K562 (cell line): ENCODE measurements at regions not wholly inside any gene's neighbourhood (a gene's known extent, or its start where the extent isn't known, plus 50 kb on each side); places are given as distances from the start of the nearest gene placed in this dataset.

Source experiments
- ATAC-seq: fragments of 200-7000 bp; cut with Tn5 transposase; 3 replicates; pipeline ENCODE4 v1.9.1; 2020; ENCODE audit warnings: moderate library complexity
- BruUV-seq: library from RNA; stranded (reverse); fragments of 400-500 nt; replicated peaks from 2 replicates; lab custom pipeline; 2021; lab: Mats Ljungman, UMichigan
- CTCF ChIA-PET: fragments of 300-600 bp; formaldehyde crosslinking; extraction: SDS; loops from one replicate; lab custom pipeline; 2021; ENCODE audit warnings: low intra/inter-chr PET ratio; lab: Yijun Ruan, JAX
- POLR2A ChIA-PET: fragments of 300-600, 350-650 bp; sonication (Branson Sonifier 250); formaldehyde crosslinking; extraction: SDS; loops from one replicate; lab custom pipeline; 2021; ENCODE audit warnings: antibody characterized with exemption, inconsistent platforms; lab: Yijun Ruan, JAX
- DNase-seq, 4 experiments: peaks; one replicate each; pipeline versions ENCODE4 v3.0.0 to v3.0.0-alpha.2; 2011 to 2018; ENCODE audit warnings: low spot score in 3 of 4, mixed read lengths in 3 of 4; ENCODE audit errors: extremely low read depth in 1 of 4
- FAIRE-seq: peaks from 2 replicates; lab custom pipeline; 2011; peaks lifted over from hg19 to GRCh38; lab: Jason Lieb, UNC
- H2AFZ ChIP-seq: 2 replicates; pipeline ENCODE4 v1.6.0; 2011; ENCODE audit warnings: low read depth, low read length, control low read depth, inconsistent platforms
- H3K27ac ChIP-seq: fragments of 200-600 bp; 3 replicates; pipeline ENCODE4 v1.8.0; 2011; ENCODE audit warnings: low read depth, mild to moderate bottlenecking, control low read depth, inconsistent platforms, low read length, moderate library complexity, mixed read lengths; ENCODE audit errors: extremely low read depth
- H3K27me3 ChIP-seq, 2 experiments: fragments of 300-600 bp in 1 of 2; 2 replicates in 1 of 2; 3 replicates in 1 of 2; pipeline versions ENCODE4 v1.6.0 to v1.8.0; 2011; ENCODE audit warnings: inconsistent platforms in 2 of 2, low read length in 2 of 2, mild to moderate bottlenecking in 1 of 2, mixed read lengths in 1 of 2, moderate library complexity in 1 of 2; ENCODE audit not compliant: control insufficient read depth in 2 of 2, insufficient read depth in 2 of 2
- H3K36me3 ChIP-seq: fragments of 300-600 bp; 3 replicates; pipeline ENCODE4 v1.8.0; 2011; ENCODE audit warnings: mild to moderate bottlenecking, low read length, inconsistent platforms; ENCODE audit not compliant: control insufficient read depth, insufficient read depth
- H3K4me1 ChIP-seq, 2 experiments: fragments of 200-600 bp in 1 of 2; replicated peaks in 1 of 2; 2 replicates in 1 of 2; 3 replicates in 1 of 2; pipeline versions ENCODE4 v1.5.1 to v1.8.0; 2011; ENCODE audit warnings: inconsistent platforms in 2 of 2, low read length in 2 of 2, mild to moderate bottlenecking in 1 of 2, mixed read lengths in 1 of 2, moderate library complexity in 1 of 2; ENCODE audit not compliant: control insufficient read depth in 2 of 2, insufficient read depth in 2 of 2
- H3K4me2 ChIP-seq: 2 replicates; pipeline ENCODE4 v1.6.1; 2011; ENCODE audit warnings: low read length, control low read depth, inconsistent platforms, mixed read lengths; ENCODE audit not compliant: insufficient read depth
- H3K4me3 ChIP-seq: fragments of 200-600 bp; sonication (generic), shearing (Covaris generic); 2 replicates; pipeline ENCODE4 v1.5.1; 2016; ENCODE audit warnings: control low read depth, inconsistent platforms
- H3K79me2 ChIP-seq: fragments of 200-600 bp; 3 replicates; pipeline ENCODE4 v1.8.0; 2011; ENCODE audit warnings: low read length, inconsistent platforms; ENCODE audit not compliant: control insufficient read depth, insufficient read depth
- H3K9ac ChIP-seq, 2 experiments: 2 replicates each; pipeline versions ENCODE4 v1.6.0 to v1.6.1; 2011; ENCODE audit warnings: low read depth in 2 of 2, low read length in 2 of 2, control low read depth in 1 of 2, inconsistent platforms in 1 of 2, mild to moderate bottlenecking in 1 of 2, mixed read lengths in 1 of 2; ENCODE audit not compliant: insufficient read depth in 1 of 2
- H3K9me1 ChIP-seq: one replicate; pipeline ENCODE4 v1.6.0; 2011; ENCODE audit warnings: inconsistent platforms, mild to moderate bottlenecking, low read length, moderate library complexity; ENCODE audit not compliant: control insufficient read depth, insufficient read depth
- H3K9me3 ChIP-seq: replicated peaks from 2 replicates; pipeline ENCODE4 v1.5.1; 2011; ENCODE audit warnings: low read depth, low read length, inconsistent platforms; ENCODE audit not compliant: control insufficient read depth, insufficient read depth
- H4K20me1 ChIP-seq: replicated peaks from 2 replicates; pipeline ENCODE4 v1.6.1; 2011; ENCODE audit warnings: low read length, inconsistent platforms, mixed read lengths; ENCODE audit not compliant: control insufficient read depth, insufficient read depth
- NR2C1 ChIP-seq, 2 experiments: fragments of 450-650 bp; IDR thresholded peaks; 2 replicates each; pipeline ENCODE4 v1.6.1; 2017; ENCODE audit warnings: mild to moderate bottlenecking in 2 of 2, antibody characterized with exemption in 1 of 2, inconsistent platforms in 1 of 2, missing compliant biosample characterization in 1 of 2, missing genetic modification characterization in 1 of 2
- ZNF253 ChIP-seq: fragments of 250-450 bp; sonication (Bioruptor Pico); conservative IDR thresholded peaks from 2 replicates; pipeline ENCODE4 v1.6.1; 2021; ENCODE audit warnings: mild to moderate bottlenecking
- WGBS: fragments of 100-300 bp; shearing (Covaris generic); methylation state at CpG from one replicate; pipeline ENCODE4 v1.1.6; 2016; ENCODE audit warnings: low coverage, mixed read lengths; ENCODE audit not compliant: insufficient coverage; ENCODE audit errors: missing lambda C conversion rate; 5-methylcytosine and 5-hydroxymethylcytosine counted together
- in situ Hi-C: fragments of 300-500 bp; cut with MboI; formaldehyde crosslinking; loops from 4 replicates; pipeline ENCODE4 v1.15.0; 2018; ENCODE audit warnings: inconsistent platforms, mixed read lengths
- intact Hi-C: fragments of 100-400 bp; cut with micrococcal nuclease; formaldehyde crosslinking; loops from 2 replicates; pipeline ENCODE4 v1.14.2; 2022
- TF ChIP-seq, protein P1 (sequence below): fragments of 250-450 bp; sonication (Bioruptor Pico); IDR thresholded peaks from 2 replicates; pipeline ENCODE4 v1.5.0; 2021; ENCODE audit warnings: mild to moderate bottlenecking, moderate library complexity
- TF ChIP-seq, protein P2 (sequence below): fragments of 250-450 bp; sonication (Bioruptor Pico); IDR thresholded peaks from 2 replicates; pipeline ENCODE4 v1.6.1; 2021; ENCODE audit warnings: mild to moderate bottlenecking

DNA sequence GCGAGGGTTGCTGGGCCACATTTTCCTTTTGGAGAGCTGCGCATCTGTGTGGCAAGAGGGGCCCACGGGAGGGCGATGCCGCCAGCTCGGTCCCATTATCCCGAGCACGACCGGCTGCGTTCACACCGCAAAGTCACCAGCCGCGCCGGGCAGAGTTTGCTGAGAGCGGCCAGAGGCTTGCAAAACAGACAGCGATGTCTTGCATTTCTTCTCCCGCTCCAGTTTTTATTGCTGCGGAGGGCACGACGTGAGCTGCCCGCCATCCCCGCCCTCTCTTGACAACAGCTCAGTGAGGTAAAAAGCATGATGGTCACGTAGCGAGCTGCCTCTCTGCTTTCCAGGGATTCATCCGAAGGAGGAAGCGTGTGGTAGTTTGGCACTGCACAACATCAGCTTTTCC, 102.1 kb upstream of the TENM3 start:
- ATAC-seq (no peak), FAIRE-seq (no peak), DNase-seq (no peak)
- Histone ChIP-seq H3K79me2 (no peaks in the 10 kb centered on the region), H3K9ac (no peak overlapping the region), H3K27ac (no peak overlapping the region), H3K36me3 (no peaks in the 10 kb centered on the region), H3K4me2 (no peak overlapping the region), H3K4me1 (no peaks in the 10 kb centered on the region), H3K9me3 (no peaks in the 10 kb centered on the region), H3K9me1 (no peaks in the 10 kb centered on the region), H3K4me3 (no peak overlapping the region), H4K20me1 (no peaks in the 10 kb centered on the region), H3K27me3 (peaks cover 0 to 23% of the 10 kb centered on the region in 2 experiments; a peak in 2 of 5 replicates), H2AFZ (no peak overlapping the region)
- ChIA-PET CTCF (no interaction called here), POLR2A (no interaction called here)
- no TSS peak for BruUV-seq
- in situ Hi-C loops, result no loop called here
- TF ChIP-seq, protein P1, sequence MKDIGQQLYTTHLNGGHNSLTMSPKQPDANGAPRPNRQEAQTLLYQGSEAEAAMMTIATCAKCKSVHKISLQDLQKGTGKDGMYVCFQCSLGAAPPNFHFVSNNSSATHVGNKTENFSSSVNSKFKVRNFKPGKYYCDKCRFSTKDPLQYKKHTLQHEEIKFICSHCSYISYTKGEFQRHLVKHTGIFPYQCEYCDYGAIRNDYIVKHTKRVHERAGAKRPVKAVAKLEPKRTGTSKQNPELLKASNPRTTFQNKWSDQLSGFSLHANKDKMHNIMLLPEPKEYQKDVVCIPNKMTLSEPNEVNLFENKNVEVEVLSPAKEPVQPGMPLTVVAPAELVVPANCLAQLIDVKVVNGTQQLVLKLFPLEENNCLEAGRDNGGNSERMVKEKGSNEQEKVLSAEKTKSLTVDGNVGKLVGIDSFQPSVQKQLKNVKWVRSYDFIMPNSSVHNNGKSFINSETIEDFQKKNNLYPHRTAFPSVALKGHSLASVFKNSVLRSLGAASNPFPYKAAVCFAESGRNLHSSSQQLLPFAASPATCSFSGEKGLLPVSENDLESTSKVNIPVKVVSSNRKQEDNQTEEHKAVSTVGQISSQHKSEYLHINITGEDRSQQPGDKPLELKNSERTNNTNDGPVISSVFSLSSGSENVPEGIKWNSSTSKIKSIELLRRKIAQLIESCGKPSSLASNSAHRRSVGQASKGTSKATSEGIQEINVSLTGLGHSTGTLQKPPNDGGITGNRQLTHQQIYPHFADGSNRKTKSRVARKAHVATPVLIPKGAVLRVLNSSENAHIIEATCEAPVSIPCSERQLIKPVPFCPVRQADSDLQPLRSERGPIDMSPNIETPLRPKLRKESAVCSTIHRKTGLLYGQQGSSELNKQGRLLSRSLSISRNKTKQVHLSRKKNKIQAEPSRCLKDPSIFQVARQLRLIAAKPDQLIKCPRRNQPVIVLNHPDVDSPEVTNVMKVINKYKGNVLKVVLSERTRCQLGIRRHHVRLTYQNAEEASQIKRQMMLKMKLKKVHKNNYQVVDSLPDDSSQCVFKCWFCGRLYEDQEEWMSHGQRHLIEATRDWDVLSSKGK (CRISPR knock-in tag), result no peak
- no peak for TF ChIP-seq NR2C1 (IDR thresholded peaks at IDR 0.05)
- TF ChIP-seq NR2C1 (tag; IDR thresholded peaks at IDR 0.05), result no peak
- TF ChIP-seq, protein P2, sequence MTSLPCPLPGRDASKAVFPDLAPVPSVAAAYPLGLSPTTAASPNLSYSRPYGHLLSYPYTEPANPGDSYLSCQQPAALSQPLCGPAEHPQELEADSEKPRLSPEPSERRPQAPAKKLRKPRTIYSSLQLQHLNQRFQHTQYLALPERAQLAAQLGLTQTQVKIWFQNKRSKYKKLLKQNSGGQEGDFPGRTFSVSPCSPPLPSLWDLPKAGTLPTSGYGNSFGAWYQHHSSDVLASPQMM (CRISPR knock-in tag), result no peak
- TF ChIP-seq ZNF253 (CRISPR knock-in tag), result no peak
- intact Hi-C loops, result no loop called here
- WGBS, result 4% methylated on average over 24 of the region's 26 CpGs
